Fibroblast of villous mesenchyme (primary cell): ENCODE measurements at regions not wholly inside any gene's neighbourhood (a gene's known extent, or its start where the extent isn't known, plus 50 kb on each side); places are given as distances from the start of the nearest gene placed in this dataset.

ENCODE experiments used
- DNase-seq: peaks from one replicate; pipeline ENCODE4 v3.0.0-alpha.2; 2010; ENCODE audit warnings: low read depth
- H3K4me3 ChIP-seq: 2 replicates; pipeline ENCODE4 v1.5.1; 2011; ENCODE audit warnings: low read depth, mild to moderate bottlenecking, low read length
- TF ChIP-seq, protein P1 (sequence below): IDR thresholded peaks from 2 replicates; pipeline ENCODE4 v1.5.1; 2012; ENCODE audit warnings: low read depth, mild to moderate bottlenecking, low read length; ENCODE audit not compliant: insufficient read depth

DNA sequence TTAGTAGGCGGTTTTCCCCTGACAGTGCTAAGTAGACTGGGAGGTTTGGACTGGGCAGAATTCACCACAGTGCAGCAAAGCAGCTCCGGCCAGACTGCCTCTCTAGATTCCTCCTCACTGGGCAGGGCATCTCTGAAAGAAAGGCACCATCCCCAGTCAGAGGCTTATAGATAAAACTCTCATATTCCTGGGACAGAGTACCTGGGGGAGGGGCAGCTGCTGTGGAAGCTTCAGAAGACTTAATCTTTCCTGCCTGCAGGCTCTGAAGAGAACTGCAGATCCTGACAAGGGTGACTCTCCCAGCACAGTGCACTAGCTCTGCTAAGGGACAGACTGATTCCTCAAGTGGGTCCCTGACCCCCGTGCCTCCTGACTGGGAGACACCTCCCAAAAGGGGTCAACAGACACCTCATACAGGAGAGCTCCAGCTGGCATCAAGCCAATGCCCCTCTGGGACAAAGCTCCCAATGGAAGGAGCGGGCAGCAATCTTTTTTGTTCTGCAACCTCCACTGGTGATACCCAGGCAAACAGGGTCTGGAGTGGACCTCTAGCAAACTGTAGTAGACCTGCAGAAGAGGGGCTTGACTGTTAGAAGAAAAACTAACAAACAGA is 266.8 kb upstream of the CRIM1 start:
- TF ChIP-seq, protein P1, sequence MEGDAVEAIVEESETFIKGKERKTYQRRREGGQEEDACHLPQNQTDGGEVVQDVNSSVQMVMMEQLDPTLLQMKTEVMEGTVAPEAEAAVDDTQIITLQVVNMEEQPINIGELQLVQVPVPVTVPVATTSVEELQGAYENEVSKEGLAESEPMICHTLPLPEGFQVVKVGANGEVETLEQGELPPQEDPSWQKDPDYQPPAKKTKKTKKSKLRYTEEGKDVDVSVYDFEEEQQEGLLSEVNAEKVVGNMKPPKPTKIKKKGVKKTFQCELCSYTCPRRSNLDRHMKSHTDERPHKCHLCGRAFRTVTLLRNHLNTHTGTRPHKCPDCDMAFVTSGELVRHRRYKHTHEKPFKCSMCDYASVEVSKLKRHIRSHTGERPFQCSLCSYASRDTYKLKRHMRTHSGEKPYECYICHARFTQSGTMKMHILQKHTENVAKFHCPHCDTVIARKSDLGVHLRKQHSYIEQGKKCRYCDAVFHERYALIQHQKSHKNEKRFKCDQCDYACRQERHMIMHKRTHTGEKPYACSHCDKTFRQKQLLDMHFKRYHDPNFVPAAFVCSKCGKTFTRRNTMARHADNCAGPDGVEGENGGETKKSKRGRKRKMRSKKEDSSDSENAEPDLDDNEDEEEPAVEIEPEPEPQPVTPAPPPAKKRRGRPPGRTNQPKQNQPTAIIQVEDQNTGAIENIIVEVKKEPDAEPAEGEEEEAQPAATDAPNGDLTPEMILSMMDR, result no peak
- no peak overlapping the region for H3K4me3 ChIP-seq
- DNase-seq, result no peak

DNA sequence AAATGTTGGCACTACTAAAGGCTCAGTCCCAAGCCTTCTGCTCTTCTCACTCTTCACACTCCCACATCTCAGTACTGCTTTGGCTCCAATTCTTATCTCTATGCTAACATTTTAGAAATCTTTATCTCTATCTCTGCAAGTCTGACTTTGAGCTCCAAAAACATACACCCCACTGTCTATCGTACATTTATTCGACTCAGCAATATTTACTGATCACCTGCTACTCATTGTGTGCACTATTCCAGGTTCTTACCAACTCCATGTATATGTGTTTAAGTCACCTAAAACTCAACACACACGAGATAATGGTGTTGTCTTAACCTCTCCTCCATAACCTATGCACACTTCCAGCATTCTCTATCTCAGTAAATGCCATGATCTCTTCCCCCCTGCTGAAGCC is 268.2 kb upstream of the CRIM1 start:
- H3K4me3 ChIP-seq, result no peak overlapping the region
- no peak for DNase-seq
- TF ChIP-seq, protein P1, result no peak

DNA sequence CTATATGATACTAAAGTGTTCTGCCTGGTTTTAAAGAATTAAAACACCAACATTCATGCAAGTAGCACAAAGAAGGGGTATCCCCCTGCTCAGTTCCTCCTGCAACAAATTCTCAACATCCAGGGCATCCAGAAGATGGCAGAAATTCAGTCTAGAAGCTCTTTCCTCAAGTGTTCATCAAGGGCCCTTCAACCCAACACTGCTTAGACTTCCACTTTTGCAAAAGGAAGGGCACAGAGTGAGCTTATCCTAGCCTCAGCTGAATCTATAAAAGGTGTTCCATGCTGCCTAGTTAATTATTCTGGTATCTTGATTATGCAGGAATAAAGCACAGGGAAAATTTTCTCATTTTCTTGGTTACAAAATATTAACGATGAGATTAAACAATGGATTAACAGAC is 275.8 kb upstream of the CRIM1 start:
- H3K4me3 ChIP-seq, result no peak overlapping the region
- TF ChIP-seq, protein P1, result no peak
- no peak for DNase-seq

DNA sequence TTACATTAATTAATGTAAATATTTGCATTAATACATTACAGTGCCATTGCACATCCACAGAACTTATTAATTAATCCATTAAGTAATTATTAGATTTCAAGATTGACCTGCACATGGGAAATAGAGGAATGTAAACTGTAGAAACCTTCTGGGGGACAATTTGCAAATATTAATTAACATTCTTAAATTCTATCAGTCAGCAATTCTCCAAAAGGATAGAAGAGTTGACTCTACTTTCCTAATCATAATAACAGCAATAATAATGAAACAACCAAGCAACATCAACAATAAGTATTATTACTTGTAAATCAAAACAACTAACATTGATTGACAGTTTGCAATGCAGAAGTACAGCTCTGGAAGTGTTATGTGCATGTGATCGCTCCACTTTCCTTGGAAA is 281.6 kb upstream of the CRIM1 start:
- DNase-seq, result no peak
- TF ChIP-seq, protein P1, result no peak
- no peak overlapping the region for H3K4me3 ChIP-seq

DNA sequence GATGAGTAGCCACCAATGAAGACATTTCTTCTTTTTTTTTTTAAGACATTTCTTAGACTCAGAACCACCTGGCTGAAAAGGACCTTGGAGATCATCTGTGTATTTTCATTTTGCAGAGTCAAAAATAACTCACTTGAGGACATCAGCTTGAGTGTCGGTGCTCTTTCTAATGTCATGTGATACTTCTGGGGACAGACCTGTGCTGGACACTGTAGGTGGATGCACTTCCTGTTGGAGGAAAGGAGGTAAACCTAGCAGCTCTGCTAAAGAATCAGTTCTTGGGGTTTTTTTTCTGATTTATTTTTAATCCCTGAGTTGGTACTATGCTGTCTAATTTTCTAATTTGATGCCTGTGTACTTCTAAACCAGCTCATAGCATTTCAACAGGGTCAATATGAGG is 283.9 kb upstream of the CRIM1 start:
- no peak for DNase-seq
- TF ChIP-seq, protein P1, result no peak
- H3K4me3 ChIP-seq, result no peak overlapping the region

DNA sequence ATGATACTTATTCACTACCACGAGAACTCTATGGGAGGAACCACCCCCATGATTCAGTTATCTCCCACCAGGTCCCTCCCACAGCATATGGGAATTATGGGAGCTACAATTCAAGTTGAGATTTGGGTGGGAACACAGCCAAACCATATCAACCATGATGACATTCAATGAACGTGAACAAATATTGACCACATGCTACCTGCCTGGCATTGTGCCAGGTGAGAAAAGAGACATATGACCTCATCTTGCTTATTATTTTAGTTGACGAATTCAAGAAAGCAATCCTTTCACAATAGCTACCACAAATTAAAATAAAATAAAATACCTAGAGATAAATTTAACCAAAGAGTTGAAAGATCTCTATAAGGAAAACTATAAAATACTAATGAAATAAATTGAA is 286.5 kb upstream of the CRIM1 start:
- DNase-seq, result no peak
- H3K4me3 ChIP-seq, result no peak overlapping the region
- TF ChIP-seq, protein P1, result no peak

DNA sequence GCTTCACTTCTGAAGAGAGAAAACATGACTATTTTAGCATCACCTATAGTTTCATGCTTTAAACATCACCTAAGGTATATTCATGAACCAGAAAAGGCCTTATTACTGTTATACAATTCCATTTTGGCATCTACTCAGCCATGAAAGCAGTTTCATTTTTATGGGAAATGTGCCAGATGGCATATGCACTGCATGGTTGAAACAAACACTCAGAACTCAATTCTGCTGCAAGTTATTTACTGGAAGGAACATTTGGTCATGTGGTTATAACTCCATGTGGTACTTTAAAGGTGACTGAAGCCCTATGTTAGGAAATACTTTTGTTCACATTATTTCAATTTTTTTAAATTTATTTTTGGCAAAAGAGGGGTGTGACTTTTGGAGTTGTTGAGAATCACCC is 287.5 kb upstream of the CRIM1 start:
- TF ChIP-seq, protein P1, result no peak
- H3K4me3 ChIP-seq, result no peak overlapping the region
- DNase-seq, result no peak
